ENCODE measurements at regions not wholly inside any gene's neighbourhood (a gene's known extent, or its start where the extent isn't known, plus 50 kb on each side); places are given as distances from the start of the nearest gene placed in this dataset.

DNA sequence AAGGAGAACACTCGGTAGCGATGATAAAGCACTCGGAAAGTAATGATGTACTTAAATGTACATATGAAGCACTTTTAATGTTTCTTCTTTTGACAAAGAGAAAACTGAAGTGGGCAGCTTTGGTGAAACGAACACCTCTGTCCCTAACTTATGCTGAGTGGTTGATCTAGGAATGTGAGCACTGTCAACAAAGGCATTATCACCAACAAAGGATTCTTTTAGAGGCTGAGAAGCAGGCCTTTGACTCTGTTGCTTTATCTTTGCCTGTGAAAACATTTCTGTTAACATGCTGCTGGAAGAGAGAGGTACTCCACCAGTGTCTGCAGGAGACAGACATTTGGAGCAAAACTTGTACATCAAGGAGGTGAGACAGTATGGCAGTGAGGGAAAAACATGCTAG, 103.2 kb upstream of the VRK1 start:
- TF ChIP-seq EZH2 (IDR thresholded peaks at IDR 0.05; ENCODE audit: low read length) = no peak
- TF ChIP-seq, protein P1, sequence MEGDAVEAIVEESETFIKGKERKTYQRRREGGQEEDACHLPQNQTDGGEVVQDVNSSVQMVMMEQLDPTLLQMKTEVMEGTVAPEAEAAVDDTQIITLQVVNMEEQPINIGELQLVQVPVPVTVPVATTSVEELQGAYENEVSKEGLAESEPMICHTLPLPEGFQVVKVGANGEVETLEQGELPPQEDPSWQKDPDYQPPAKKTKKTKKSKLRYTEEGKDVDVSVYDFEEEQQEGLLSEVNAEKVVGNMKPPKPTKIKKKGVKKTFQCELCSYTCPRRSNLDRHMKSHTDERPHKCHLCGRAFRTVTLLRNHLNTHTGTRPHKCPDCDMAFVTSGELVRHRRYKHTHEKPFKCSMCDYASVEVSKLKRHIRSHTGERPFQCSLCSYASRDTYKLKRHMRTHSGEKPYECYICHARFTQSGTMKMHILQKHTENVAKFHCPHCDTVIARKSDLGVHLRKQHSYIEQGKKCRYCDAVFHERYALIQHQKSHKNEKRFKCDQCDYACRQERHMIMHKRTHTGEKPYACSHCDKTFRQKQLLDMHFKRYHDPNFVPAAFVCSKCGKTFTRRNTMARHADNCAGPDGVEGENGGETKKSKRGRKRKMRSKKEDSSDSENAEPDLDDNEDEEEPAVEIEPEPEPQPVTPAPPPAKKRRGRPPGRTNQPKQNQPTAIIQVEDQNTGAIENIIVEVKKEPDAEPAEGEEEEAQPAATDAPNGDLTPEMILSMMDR (optimal IDR thresholded peaks at IDR 0.05 in 1 of 3, IDR thresholded peaks at IDR 0.05 in 1 of 3, conservative IDR thresholded peaks at IDR 0.05 in 1 of 3; ENCODE audit: extremely low read depth in 1 of 3, insufficient read depth in 2 of 3, low read length in 3 of 3) = no peak

Data from keratinocyte (primary cell).